Keratinocyte (primary cell): ENCODE measurements at regions not wholly inside any gene's neighbourhood (a gene's known extent, or its start where the extent isn't known, plus 50 kb on each side); places are given as distances from the start of the nearest gene placed in this dataset.

ENCODE experiments used
- EZH2 ChIP-seq: IDR thresholded peaks from one replicate; pipeline ENCODE4 v1.6.1; 2012; ENCODE audit warnings: inconsistent platforms, mild to moderate bottlenecking, low read length, moderate library complexity
- TF ChIP-seq, protein P1 (sequence below), 3 experiments: IDR thresholded peaks in 1 of 3; conservative IDR thresholded peaks in 1 of 3; optimal IDR thresholded peaks in 1 of 3; 2 replicates in 2 of 3; 3 replicates in 1 of 3; pipeline versions ENCODE3 to v1.5.1; 2011; ENCODE audit warnings: low read length in 3 of 3, mild to moderate bottlenecking in 3 of 3, moderate library complexity in 2 of 3, control low read depth in 1 of 3, inconsistent platforms in 1 of 3; ENCODE audit not compliant: insufficient read depth in 2 of 3; ENCODE audit errors: extremely low read depth in 1 of 3

DNA sequence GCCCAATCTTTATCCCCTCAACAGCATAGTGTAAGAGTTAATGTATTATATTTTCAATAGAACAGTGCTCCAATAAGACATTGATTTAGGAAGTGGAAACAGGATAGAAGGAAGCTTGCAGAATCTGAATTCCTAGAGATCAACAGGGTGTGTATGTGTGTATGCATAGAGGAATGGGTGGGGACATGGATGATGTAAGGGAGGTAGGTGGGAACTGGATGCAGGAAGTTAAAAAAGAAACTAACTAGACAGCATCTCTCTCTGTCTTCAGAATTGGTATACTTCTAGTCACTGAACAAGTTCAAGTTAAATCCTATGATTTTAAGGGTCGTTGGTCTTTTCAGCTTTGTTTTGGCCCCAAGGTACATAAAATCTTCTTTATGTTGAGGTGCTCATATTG is 196.6 kb downstream of the PMAIP1 start:
- TF ChIP-seq, protein P1, sequence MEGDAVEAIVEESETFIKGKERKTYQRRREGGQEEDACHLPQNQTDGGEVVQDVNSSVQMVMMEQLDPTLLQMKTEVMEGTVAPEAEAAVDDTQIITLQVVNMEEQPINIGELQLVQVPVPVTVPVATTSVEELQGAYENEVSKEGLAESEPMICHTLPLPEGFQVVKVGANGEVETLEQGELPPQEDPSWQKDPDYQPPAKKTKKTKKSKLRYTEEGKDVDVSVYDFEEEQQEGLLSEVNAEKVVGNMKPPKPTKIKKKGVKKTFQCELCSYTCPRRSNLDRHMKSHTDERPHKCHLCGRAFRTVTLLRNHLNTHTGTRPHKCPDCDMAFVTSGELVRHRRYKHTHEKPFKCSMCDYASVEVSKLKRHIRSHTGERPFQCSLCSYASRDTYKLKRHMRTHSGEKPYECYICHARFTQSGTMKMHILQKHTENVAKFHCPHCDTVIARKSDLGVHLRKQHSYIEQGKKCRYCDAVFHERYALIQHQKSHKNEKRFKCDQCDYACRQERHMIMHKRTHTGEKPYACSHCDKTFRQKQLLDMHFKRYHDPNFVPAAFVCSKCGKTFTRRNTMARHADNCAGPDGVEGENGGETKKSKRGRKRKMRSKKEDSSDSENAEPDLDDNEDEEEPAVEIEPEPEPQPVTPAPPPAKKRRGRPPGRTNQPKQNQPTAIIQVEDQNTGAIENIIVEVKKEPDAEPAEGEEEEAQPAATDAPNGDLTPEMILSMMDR (optimal IDR thresholded peaks at IDR 0.05 in 1 of 3, IDR thresholded peaks at IDR 0.05 in 1 of 3, conservative IDR thresholded peaks at IDR 0.05 in 1 of 3; ENCODE audit: extremely low read depth in 1 of 3, insufficient read depth in 2 of 3, low read length in 3 of 3), result no peak
- TF ChIP-seq EZH2, result no peak
